Right lobe of liver (tissue), 4 donors: ENCODE measurements at regions not wholly inside any gene's neighbourhood (a gene's known extent, or its start where the extent isn't known, plus 50 kb on each side); places are given as distances from the start of the nearest gene placed in this dataset.

ENCODE experiments used
- POLR2A ChIP-seq: fragments of 450-650 bp; IDR thresholded peaks from one replicate; pipeline ENCODE4 v1.6.1; 2017; ENCODE audit warnings: antibody characterized with exemption, mild to moderate bottlenecking
- TF ChIP-seq, protein P1 (sequence below), 4 donors: fragments of 200-600 bp in 3 of 4; fragments of 450-650 bp in 1 of 4; IDR thresholded peaks; one replicate each; pipeline versions ENCODE4 v1.5.1 to v1.8.0; 2016 to 2022; ENCODE audit warnings: antibody characterized with exemption in 4 of 4, mild to moderate bottlenecking in 2 of 4
- donor health status: DM: no; HTN: no; CAD: no.
- donor health status: DM: no; HTN: no; CAD: no.
- donor health status: DM: no; HTN: yes; CAD: no.

GRCh38 chr7:22651534-22652243, 75.3 kb upstream of the IL6 start:
- TF ChIP-seq POLR2A, result no peak
- TF ChIP-seq, protein P1, sequence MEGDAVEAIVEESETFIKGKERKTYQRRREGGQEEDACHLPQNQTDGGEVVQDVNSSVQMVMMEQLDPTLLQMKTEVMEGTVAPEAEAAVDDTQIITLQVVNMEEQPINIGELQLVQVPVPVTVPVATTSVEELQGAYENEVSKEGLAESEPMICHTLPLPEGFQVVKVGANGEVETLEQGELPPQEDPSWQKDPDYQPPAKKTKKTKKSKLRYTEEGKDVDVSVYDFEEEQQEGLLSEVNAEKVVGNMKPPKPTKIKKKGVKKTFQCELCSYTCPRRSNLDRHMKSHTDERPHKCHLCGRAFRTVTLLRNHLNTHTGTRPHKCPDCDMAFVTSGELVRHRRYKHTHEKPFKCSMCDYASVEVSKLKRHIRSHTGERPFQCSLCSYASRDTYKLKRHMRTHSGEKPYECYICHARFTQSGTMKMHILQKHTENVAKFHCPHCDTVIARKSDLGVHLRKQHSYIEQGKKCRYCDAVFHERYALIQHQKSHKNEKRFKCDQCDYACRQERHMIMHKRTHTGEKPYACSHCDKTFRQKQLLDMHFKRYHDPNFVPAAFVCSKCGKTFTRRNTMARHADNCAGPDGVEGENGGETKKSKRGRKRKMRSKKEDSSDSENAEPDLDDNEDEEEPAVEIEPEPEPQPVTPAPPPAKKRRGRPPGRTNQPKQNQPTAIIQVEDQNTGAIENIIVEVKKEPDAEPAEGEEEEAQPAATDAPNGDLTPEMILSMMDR (IDR thresholded peaks at IDR 0.05), result no peak
